Tibial nerve (tissue), 4 donors: ENCODE measurements at regions not wholly inside any gene's neighbourhood (a gene's known extent, or its start where the extent isn't known, plus 50 kb on each side); places are given as distances from the start of the nearest gene placed in this dataset.

ENCODE experiments used
- DNase-seq, 2 donors: peaks; one replicate each; pipeline ENCODE4 v3.0.0-alpha.2; 2019; ENCODE audit warnings: low spot score in 2 of 2
- H3K27ac ChIP-seq, 4 donors: fragments of 200-600 bp; sonication (generic) in 3 of 4; one replicate each; pipeline ENCODE4 v1.5.1; 2017 to 2019; ENCODE audit warnings: mild to moderate bottlenecking in 1 of 4
- H3K27me3 ChIP-seq, 2 donors: fragments of 200-600 bp; sonication (generic) in 1 of 2; one replicate each; pipeline versions ENCODE4 v1.5.1 to v1.6.0; 2017 to 2019
- H3K36me3 ChIP-seq, 3 donors: fragments of 200-600 bp; sonication (generic); one replicate each; pipeline ENCODE4 v1.5.1; 2018 to 2019
- H3K4me1 ChIP-seq, 4 donors: fragments of 200-600 bp; sonication (generic) in 3 of 4; one replicate each; pipeline ENCODE4 v1.5.1; 2017 to 2019
- H3K4me3 ChIP-seq, 4 donors: fragments of 200-600 bp; sonication (generic) in 3 of 4; one replicate each; pipeline ENCODE4 v1.5.1; 2017 to 2019; ENCODE audit warnings: mild to moderate bottlenecking in 1 of 4, moderate library complexity in 1 of 4
- H3K9me3 ChIP-seq, 4 donors: fragments of 200-600 bp; sonication (generic) in 3 of 4; one replicate each; pipeline ENCODE4 v1.5.1; 2017 to 2019
- EP300 ChIP-seq, 2 donors: sonication (generic); formaldehyde crosslinking; IDR thresholded peaks; one replicate each; pipeline ENCODE4 v1.6.1; 2017; ENCODE audit warnings: antibody characterized with exemption in 2 of 2, mild to moderate bottlenecking in 1 of 2
- POLR2A ChIP-seq, 2 donors: fragments of 450-650 bp; IDR thresholded peaks; one replicate each; pipeline ENCODE4 v1.6.1; 2017; ENCODE audit warnings: antibody characterized with exemption in 2 of 2, mild to moderate bottlenecking in 2 of 2, moderate library complexity in 2 of 2
- WGBS, 2 donors: methylation state at CpG; one replicate each; pipeline ENCODE4 v1.1.5; 2018; 5-methylcytosine and 5-hydroxymethylcytosine counted together
- TF ChIP-seq, protein P1 (sequence below), 5 experiments: fragments of 200-600 bp in 3 of 5; fragments of 450-650 bp in 2 of 5; sonication (generic) in 3 of 5; IDR thresholded peaks; one replicate each; pipeline ENCODE4 v1.5.1; 2016 to 2019; ENCODE audit warnings: antibody characterized with exemption in 5 of 5, mild to moderate bottlenecking in 3 of 5, moderate library complexity in 2 of 5

DNA sequence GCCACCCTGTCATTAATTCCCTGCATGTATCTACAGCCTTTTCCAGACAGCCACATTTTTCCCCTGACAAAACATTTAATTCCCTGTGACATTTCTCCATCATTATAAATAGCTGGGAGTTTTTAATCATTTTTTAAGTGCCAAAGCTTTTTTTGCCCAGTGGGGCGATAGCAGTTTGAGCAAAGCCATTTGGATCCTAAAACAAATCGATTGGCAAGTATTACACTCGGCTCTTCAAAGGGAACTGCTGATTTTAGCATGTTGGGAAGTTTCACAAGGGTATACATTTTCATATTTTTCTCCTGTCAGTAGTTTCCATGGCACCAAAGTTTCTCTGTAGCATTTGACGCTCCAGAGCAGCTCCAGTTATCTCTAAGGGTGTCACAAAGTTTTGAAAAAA, 210.8 kb downstream of the HIPK3 start:
- Histone ChIP-seq H3K36me3 (no peaks in the 10 kb centered on the region), H3K4me1 (no peaks in the 10 kb centered on the region), H3K4me3 (no peak overlapping the region), H3K27ac (no peak overlapping the region), H3K27me3 (no peaks in the 10 kb centered on the region), H3K9me3 (no peaks in the 10 kb centered on the region)
- WGBS, 2 donors = 84 to 93% methylated on average over 4 of the region's 4 CpGs
- TF ChIP-seq POLR2A (IDR thresholded peaks at IDR 0.05) (no peak), EP300 (IDR thresholded peaks at IDR 0.05) (no peak)
- TF ChIP-seq, protein P1, sequence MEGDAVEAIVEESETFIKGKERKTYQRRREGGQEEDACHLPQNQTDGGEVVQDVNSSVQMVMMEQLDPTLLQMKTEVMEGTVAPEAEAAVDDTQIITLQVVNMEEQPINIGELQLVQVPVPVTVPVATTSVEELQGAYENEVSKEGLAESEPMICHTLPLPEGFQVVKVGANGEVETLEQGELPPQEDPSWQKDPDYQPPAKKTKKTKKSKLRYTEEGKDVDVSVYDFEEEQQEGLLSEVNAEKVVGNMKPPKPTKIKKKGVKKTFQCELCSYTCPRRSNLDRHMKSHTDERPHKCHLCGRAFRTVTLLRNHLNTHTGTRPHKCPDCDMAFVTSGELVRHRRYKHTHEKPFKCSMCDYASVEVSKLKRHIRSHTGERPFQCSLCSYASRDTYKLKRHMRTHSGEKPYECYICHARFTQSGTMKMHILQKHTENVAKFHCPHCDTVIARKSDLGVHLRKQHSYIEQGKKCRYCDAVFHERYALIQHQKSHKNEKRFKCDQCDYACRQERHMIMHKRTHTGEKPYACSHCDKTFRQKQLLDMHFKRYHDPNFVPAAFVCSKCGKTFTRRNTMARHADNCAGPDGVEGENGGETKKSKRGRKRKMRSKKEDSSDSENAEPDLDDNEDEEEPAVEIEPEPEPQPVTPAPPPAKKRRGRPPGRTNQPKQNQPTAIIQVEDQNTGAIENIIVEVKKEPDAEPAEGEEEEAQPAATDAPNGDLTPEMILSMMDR (IDR thresholded peaks at IDR 0.05) = no peak
- DNase-seq = no peak

DNA sequence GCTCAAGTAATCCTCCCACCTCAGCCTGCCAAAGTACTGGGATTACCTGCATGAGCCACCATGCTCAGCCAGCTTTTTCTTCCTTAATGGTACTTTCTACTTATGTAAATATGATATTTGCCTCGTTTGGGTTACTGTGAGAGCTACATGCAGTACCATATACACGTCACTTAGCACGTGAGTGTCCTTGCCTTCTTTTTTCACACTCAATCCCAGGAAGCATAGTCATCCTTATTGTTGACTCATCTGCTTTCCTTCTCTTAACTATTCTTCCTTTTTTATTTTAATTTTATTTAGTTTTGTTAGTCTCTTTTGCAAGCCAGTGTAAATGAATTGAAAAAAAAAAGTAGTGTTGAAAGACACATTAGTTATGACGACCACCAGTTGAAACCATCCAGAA, 205.9 kb downstream of the HIPK3 start:
- Histone ChIP-seq H3K27ac (no peak overlapping the region), H3K4me3 (no peak overlapping the region), H3K4me1 (no peaks in the 10 kb centered on the region), H3K27me3 (no peaks in the 10 kb centered on the region), H3K36me3 (no peaks in the 10 kb centered on the region), H3K9me3 (no peaks in the 10 kb centered on the region)
- WGBS, 2 donors = 71 to 73% methylated on average over 4 of the region's 4 CpGs
- DNase-seq = no peak
- TF ChIP-seq EP300 (IDR thresholded peaks at IDR 0.05) = no peak
- TF ChIP-seq, protein P1 (IDR thresholded peaks at IDR 0.05) = no peak
- no peak for TF ChIP-seq POLR2A (IDR thresholded peaks at IDR 0.05)

DNA sequence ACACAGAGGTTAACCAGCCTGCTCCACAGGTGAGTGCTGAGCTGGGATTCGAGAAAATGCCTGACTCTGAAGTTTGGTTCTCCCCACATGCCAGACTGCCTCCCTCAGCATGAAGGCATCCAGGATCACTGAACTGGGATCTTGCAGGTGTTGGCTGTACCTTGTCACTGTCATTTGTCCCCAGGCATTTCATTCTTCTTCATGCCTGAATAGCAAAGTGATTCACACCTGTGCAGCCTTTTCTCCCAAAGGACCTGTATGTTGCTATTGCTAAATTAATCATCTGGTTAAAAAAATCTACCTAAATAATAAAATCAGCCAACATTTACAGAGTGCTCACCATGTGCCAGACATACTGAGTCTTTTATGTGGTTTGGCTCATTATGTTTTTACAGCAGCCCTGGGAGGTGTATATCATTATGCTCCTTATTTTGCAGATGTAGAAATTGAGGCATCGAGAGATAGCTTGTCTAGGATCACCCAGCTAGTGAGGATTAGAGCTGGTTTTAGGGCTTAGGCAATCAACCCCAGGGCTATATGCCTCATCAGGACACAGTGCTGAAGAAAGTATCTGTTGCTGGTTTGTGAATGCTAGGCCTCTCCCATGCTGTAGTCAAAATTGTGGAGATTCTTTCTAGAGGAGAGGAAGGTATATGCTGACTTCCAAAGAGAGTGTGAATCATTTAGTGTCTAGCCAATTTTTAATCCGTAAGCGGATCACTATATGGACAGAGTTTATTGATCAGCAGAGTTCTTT, 204.4 kb downstream of the HIPK3 start:
- TF ChIP-seq POLR2A (IDR thresholded peaks at IDR 0.05) (no peak), EP300 (IDR thresholded peaks at IDR 0.05) (no peak)
- TF ChIP-seq, protein P1 (IDR thresholded peaks at IDR 0.05) = no peak
- H3K4me3 ChIP-seq = no peak overlapping the region
- no peak overlapping the region for H3K27ac ChIP-seq
- H3K4me1 ChIP-seq = no peaks in the 10 kb centered on the region
- no peaks in the 10 kb centered on the region for H3K27me3 ChIP-seq
- no peak for DNase-seq
- WGBS, 2 donors = 83 to 87% methylated on average over 4 of the region's 4 CpGs
- no peaks in the 10 kb centered on the region for H3K9me3 ChIP-seq
- no peaks in the 10 kb centered on the region for H3K36me3 ChIP-seq

DNA sequence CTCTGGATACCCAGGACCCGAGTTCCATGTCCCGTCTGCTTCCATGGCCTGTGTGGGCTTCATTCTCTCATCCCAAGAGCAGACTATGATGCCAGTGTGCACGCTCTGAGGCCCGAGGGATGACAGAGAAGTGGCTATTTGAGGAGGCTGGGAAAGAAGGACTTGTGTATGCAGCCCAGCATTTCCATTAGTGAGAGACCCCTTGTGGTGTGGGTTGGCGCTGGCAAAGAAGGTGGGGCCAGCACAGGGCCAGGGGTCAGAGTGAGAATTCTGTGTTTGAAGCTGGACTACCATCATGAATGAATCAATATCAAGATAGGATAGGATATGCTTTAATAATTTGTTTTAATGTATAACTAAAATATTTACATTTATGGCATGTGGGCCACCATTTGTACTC, 200.8 kb downstream of the HIPK3 start:
- H3K27me3 ChIP-seq = no peaks in the 10 kb centered on the region
- H3K4me3 ChIP-seq = no peak overlapping the region
- no peak overlapping the region for H3K27ac ChIP-seq
- H3K4me1 ChIP-seq = no peaks in the 10 kb centered on the region
- no peaks in the 10 kb centered on the region for H3K9me3 ChIP-seq
- no peak for DNase-seq
- TF ChIP-seq, protein P1 (IDR thresholded peaks at IDR 0.05) = no peak
- no peak for TF ChIP-seq POLR2A (IDR thresholded peaks at IDR 0.05)
- 92 to 94% methylated on average over 5 of the region's 5 CpGs for WGBS, 2 donors
- no peaks in the 10 kb centered on the region for H3K36me3 ChIP-seq

DNA sequence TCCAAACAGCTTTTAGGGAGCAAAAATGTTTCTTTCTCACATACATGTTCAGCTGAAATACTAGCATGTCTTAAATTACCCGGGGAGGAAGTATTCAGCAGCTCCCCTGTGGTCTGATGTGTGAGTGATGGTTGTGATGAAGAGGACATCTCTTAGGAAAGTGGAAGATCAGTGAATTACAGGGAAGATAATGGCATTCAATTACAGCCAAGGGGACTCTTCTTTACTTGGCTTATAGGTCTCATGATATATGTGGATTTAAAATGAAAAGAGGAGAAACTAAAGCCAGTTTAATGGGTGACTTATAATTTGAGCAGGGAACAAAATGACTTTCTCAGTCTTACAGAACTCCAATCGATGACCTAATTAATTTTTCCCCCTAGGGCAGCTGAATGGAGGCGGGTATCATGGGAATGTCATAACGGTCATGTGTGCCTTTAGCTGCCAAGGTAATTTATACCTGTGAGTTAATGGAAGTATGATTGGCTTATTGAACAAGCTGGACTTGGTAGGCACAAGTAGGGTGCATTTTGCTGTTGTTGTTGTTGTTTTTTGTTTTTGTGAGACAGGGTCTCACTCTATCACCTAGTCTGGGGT, 198.8 kb downstream of the HIPK3 start:
- H3K36me3 ChIP-seq = no peaks in the 10 kb centered on the region
- H3K27me3 ChIP-seq = no peaks in the 10 kb centered on the region
- H3K27ac ChIP-seq = no peak overlapping the region
- no peak overlapping the region for H3K4me3 ChIP-seq
- H3K9me3 ChIP-seq = no peaks in the 10 kb centered on the region
- 70 to 74% methylated on average over 4 of the region's 4 CpGs for WGBS, 2 donors
- TF ChIP-seq, protein P1 (IDR thresholded peaks at IDR 0.05) = no peak
- TF ChIP-seq POLR2A (IDR thresholded peaks at IDR 0.05) = no peak
- TF ChIP-seq EP300 (IDR thresholded peaks at IDR 0.05) = no peak
- no peak for DNase-seq
- H3K4me1 ChIP-seq = no peaks in the 10 kb centered on the region
